GM10266 (cell line): ENCODE measurements at regions not wholly inside any gene's neighbourhood (a gene's known extent, or its start where the extent isn't known, plus 50 kb on each side); places are given as distances from the start of the nearest gene placed in this dataset.

Source experiments
- DNase-seq: peaks from one replicate; pipeline ENCODE4 v3.0.0; 2012; ENCODE audit errors: extremely low spot score
- CTCF ChIP-seq: IDR thresholded peaks from 2 replicates; pipeline ENCODE4 v1.5.1; 2012; ENCODE audit warnings: mild to moderate bottlenecking, low read depth; ENCODE audit not compliant: control insufficient read depth, insufficient read depth; ENCODE audit errors: missing control alignments

GRCh38 chrX:138954976-138955375 is 243.5 kb upstream of the FGF13 start:
- no peak for DNase-seq
- no peak for TF ChIP-seq CTCF

- DNase-seq = no peak
- TF ChIP-seq CTCF = no peak
These were observed 235.4 kb upstream of the FGF13 start for GRCh38 chrX:138946926-138947325.

GRCh38 chrX:138945219-138945618 is 233.7 kb upstream of the FGF13 start:
- DNase-seq = no peak
- no peak for TF ChIP-seq CTCF

- TF ChIP-seq CTCF = no peak
- DNase-seq = no peak
These were observed 227.5 kb upstream of the FGF13 start for GRCh38 chrX:138939038-138939437.

- TF ChIP-seq CTCF = no peak
- no peak for DNase-seq
These were observed 226.5 kb upstream of the FGF13 start for GRCh38 chrX:138938003-138938402.

GRCh38 chrX:138931212-138931611 is 219.7 kb upstream of the FGF13 start:
- TF ChIP-seq CTCF = no peak

GRCh38 chrX:138930583-138930945 is 219.0 kb upstream of the FGF13 start:
- no peak for DNase-seq

More at GRCh38 chrX:138931212-138931611, 219.7 kb upstream of the FGF13 start:
- DNase-seq = no peak

More at GRCh38 chrX:138930583-138930945, 219.0 kb upstream of the FGF13 start:
- no peak for TF ChIP-seq CTCF
